ENCODE measurements at regions not wholly inside any gene's neighbourhood (a gene's known extent, or its start where the extent isn't known, plus 50 kb on each side); places are given as distances from the start of the nearest gene placed in this dataset.
"Not testable (repeated sequence)": the region's sequence is repeated elsewhere in the genome, so short reads cannot be mapped to it uniquely, and the experiment has no call there.

DNA sequence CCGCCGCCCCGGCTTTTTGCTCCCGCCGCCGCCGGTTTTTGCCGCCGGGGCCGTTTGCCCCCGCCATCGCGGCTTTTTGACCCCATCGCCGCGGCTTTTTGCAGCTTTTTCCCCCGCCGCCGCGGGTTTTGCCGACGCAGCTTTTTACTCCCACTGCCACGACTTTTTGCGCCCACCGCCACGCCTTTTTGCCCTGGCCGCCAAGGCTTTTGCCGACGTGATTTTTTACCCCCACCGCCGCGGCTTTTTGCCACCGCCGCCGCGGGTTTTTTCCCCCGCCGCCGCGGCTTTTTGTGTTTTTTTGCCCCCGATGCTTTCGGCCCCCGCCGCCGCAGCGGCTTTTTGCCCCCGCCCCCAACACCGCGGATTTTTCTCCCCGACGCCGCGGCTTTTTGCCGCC lies 5001.9 kb upstream of the OR11H1 start:
- not testable (repeated sequence) for H3K27me3 ChIP-seq (ENCODE audit: insufficient read depth, low read length, poor library complexity); H4K20me1 ChIP-seq (ENCODE audit: insufficient read depth, low read length); H3K4me1 ChIP-seq (ENCODE audit: insufficient read depth, low read length); DNase-seq; H3K27ac ChIP-seq (ENCODE audit: low read length); H3K9ac ChIP-seq (ENCODE audit: low read depth, low read length); H3K79me2 ChIP-seq (ENCODE audit: insufficient read depth, low read length); H3K4me3 ChIP-seq (ENCODE audit: low read depth in 1 of 2, low read length in 2 of 2); H3K36me3 ChIP-seq (ENCODE audit: insufficient read depth, low read length); H3K4me2 ChIP-seq (ENCODE audit: insufficient read depth, low read length); ATAC-seq (ENCODE audit: insufficient read depth, low read depth); H2AFZ ChIP-seq (ENCODE audit: low read depth, low read length); H3K9me3 ChIP-seq (ENCODE audit: insufficient read depth, low read length, severe bottlenecking)

DNA sequence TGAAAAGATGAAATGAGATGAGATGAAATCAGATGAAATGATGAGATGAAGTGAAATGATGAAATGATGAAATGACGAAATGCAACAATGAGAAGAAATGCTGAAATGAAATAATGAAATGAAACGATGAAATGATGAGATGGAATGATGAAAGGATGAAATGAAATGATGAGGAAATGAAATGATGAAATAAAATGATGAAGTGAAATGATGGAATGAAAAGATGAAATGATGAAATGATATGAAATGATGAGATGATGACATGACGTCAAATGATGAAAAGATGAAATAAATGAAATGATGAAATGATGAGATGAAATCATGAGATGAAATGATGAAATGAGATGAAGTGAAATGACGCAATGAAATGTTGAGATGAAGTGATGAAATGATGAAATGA lies 4996.9 kb upstream of the OR11H1 start:
- H2AFZ ChIP-seq (ENCODE audit: low read depth, low read length); H3K27ac ChIP-seq (ENCODE audit: low read length); H3K4me1 ChIP-seq (ENCODE audit: insufficient read depth, low read length); H3K9me3 ChIP-seq (ENCODE audit: insufficient read depth, low read length, severe bottlenecking); H3K27me3 ChIP-seq (ENCODE audit: insufficient read depth, low read length, poor library complexity); H3K9ac ChIP-seq (ENCODE audit: low read depth, low read length); H4K20me1 ChIP-seq (ENCODE audit: insufficient read depth, low read length); H3K4me2 ChIP-seq (ENCODE audit: insufficient read depth, low read length); DNase-seq; H3K79me2 ChIP-seq (ENCODE audit: insufficient read depth, low read length); H3K4me3 ChIP-seq (ENCODE audit: low read depth in 1 of 2, low read length in 2 of 2); ATAC-seq (ENCODE audit: insufficient read depth, low read depth); H3K36me3 ChIP-seq (ENCODE audit: insufficient read depth, low read length): not testable (repeated sequence)

DNA sequence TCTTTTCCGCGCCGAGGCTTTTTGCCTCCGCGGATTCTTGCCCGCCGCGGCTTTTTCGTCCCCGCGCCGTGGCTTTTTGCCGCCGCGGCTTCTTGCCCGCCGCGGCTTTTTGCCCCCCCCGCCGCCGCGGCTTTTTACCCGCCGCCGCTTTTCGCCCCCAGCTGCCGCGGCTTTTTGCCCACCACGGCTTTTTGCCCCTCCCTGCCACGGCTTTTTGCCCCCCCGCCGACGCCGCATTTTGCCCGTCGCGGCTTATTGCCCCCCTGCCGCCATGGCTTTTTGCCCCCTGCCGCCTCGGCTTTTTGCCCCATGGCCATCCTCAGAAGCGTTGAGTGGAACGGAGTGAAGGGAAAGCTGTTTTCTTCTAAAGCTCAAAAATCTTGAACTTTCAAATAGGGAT lies 4955.5 kb upstream of the OR11H1 start:
- H3K4me2 ChIP-seq (ENCODE audit: insufficient read depth, low read length); H3K36me3 ChIP-seq (ENCODE audit: insufficient read depth, low read length); H3K9me3 ChIP-seq (ENCODE audit: insufficient read depth, low read length, severe bottlenecking); DNase-seq; H3K79me2 ChIP-seq (ENCODE audit: insufficient read depth, low read length); H4K20me1 ChIP-seq (ENCODE audit: insufficient read depth, low read length); H3K4me3 ChIP-seq (ENCODE audit: low read depth in 1 of 2, low read length in 2 of 2); H3K9ac ChIP-seq (ENCODE audit: low read depth, low read length); ATAC-seq (ENCODE audit: insufficient read depth, low read depth); H3K27me3 ChIP-seq (ENCODE audit: insufficient read depth, low read length, poor library complexity); H3K4me1 ChIP-seq (ENCODE audit: insufficient read depth, low read length); H3K27ac ChIP-seq (ENCODE audit: low read length); H2AFZ ChIP-seq (ENCODE audit: low read depth, low read length): not testable (repeated sequence)

DNA sequence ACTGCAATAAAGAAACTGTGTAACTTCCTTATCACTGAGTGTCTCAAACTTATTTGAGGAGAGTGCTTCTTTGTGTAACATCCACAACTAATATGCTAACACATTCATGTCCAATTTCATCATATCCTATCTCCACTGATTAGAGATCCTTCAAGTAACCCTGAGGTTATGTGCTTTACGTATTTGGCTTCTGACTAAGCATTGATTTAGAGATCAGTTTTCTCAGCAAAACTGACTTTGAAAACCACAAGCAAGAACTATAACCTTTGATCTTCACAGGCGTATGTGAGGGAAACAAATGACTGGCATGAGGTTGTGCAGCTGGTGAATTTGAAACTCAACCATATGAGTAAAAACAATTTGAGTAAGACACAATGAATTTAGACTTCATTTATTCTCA lies 4926.9 kb upstream of the OR11H1 start:
- not testable (repeated sequence) for H3K27ac ChIP-seq (ENCODE audit: low read length); H3K79me2 ChIP-seq (ENCODE audit: insufficient read depth, low read length); H3K9me3 ChIP-seq (ENCODE audit: insufficient read depth, low read length, severe bottlenecking); H3K4me2 ChIP-seq (ENCODE audit: insufficient read depth, low read length); H3K36me3 ChIP-seq (ENCODE audit: insufficient read depth, low read length); H2AFZ ChIP-seq (ENCODE audit: low read depth, low read length); H3K4me3 ChIP-seq (ENCODE audit: low read depth in 1 of 2, low read length in 2 of 2); DNase-seq; H3K9ac ChIP-seq (ENCODE audit: low read depth, low read length); H4K20me1 ChIP-seq (ENCODE audit: insufficient read depth, low read length); H3K27me3 ChIP-seq (ENCODE audit: insufficient read depth, low read length, poor library complexity); H3K4me1 ChIP-seq (ENCODE audit: insufficient read depth, low read length)
- peak; percentile 69 for ATAC-seq (ENCODE audit: insufficient read depth, low read depth)

DNA sequence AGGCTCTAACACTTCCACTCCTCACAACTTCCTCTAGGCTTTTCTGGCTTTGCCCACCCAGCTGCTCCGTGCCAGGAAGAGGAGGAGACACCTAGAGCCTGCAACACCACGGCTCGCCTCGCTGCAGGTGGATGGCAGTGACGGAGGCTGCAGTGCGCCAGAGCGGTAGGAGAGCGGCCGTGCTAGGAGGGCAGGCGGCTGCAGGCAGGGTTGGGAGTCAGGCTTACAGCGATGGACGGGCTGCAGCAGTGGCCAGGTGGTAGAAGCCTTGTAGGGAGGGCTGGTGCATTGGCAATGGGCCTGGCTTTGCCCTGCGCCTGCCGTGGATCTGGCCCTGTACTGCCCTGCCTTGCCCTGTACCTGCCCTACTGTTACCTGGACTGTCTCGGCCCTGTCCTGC lies 4896.0 kb upstream of the OR11H1 start:
- not testable (repeated sequence) for H3K4me1 ChIP-seq (ENCODE audit: insufficient read depth, low read length); H3K4me3 ChIP-seq (ENCODE audit: low read depth in 1 of 2, low read length in 2 of 2); H3K9me3 ChIP-seq (ENCODE audit: insufficient read depth, low read length, severe bottlenecking); ATAC-seq (ENCODE audit: insufficient read depth, low read depth); H3K36me3 ChIP-seq (ENCODE audit: insufficient read depth, low read length); DNase-seq; H3K9ac ChIP-seq (ENCODE audit: low read depth, low read length); H4K20me1 ChIP-seq (ENCODE audit: insufficient read depth, low read length); H3K4me2 ChIP-seq (ENCODE audit: insufficient read depth, low read length); H3K27me3 ChIP-seq (ENCODE audit: insufficient read depth, low read length, poor library complexity); H3K27ac ChIP-seq (ENCODE audit: low read length); H2AFZ ChIP-seq (ENCODE audit: low read depth, low read length); H3K79me2 ChIP-seq (ENCODE audit: insufficient read depth, low read length)

DNA sequence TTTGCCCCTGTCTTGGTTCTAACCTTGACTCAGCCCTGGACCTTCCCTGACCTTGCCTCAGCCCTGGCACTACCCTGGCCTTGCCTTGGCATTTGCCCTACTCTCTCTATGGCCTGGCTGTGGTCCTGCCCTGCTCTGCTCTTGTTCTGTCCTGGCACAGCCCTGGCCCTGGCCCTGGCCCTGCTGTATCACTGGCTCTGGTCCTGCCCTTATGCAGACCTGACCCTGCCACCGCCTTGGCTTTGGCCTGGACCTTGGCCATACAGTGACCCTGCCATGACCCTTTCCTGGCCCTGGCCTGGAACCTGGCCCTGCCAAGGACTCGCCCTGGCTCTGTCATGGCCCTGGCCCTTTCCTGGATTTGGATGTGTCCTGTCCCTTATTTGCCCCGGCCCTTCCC lies 4892.7 kb upstream of the OR11H1 start:
- H3K27ac ChIP-seq (ENCODE audit: low read length); H3K9me3 ChIP-seq (ENCODE audit: insufficient read depth, low read length, severe bottlenecking); H3K36me3 ChIP-seq (ENCODE audit: insufficient read depth, low read length); H3K27me3 ChIP-seq (ENCODE audit: insufficient read depth, low read length, poor library complexity); H3K9ac ChIP-seq (ENCODE audit: low read depth, low read length); ATAC-seq (ENCODE audit: insufficient read depth, low read depth); H3K4me2 ChIP-seq (ENCODE audit: insufficient read depth, low read length); H4K20me1 ChIP-seq (ENCODE audit: insufficient read depth, low read length); H3K4me1 ChIP-seq (ENCODE audit: insufficient read depth, low read length); H3K4me3 ChIP-seq (ENCODE audit: low read depth in 1 of 2, low read length in 2 of 2); H3K79me2 ChIP-seq (ENCODE audit: insufficient read depth, low read length); DNase-seq; H2AFZ ChIP-seq (ENCODE audit: low read depth, low read length): not testable (repeated sequence)

DNA sequence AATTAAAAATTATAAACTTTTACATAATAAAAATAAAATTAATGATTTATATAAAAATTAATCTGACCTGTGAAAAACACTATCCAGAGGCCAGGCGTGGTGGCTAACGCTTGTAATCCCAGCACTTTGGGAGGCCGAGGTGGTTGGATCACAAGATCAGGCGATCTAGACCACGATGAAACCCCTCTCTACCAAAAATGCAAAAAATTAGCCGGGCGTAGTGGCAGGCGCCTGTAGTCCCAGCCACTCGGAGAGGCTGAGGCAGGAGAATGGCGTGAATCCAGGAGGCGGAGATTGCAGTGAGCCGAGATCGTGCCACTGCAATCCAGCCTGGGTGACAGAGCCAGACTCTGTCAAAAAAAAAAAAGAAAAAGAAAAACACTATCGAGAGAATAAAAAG lies 4865.2 kb upstream of the OR11H1 start:
- not testable (repeated sequence) for H3K9ac ChIP-seq (ENCODE audit: low read depth, low read length); H3K27me3 ChIP-seq (ENCODE audit: insufficient read depth, low read length, poor library complexity); H3K4me1 ChIP-seq (ENCODE audit: insufficient read depth, low read length); H3K27ac ChIP-seq (ENCODE audit: low read length); ATAC-seq (ENCODE audit: insufficient read depth, low read depth); H3K79me2 ChIP-seq (ENCODE audit: insufficient read depth, low read length); H3K9me3 ChIP-seq (ENCODE audit: insufficient read depth, low read length, severe bottlenecking); H4K20me1 ChIP-seq (ENCODE audit: insufficient read depth, low read length); H3K36me3 ChIP-seq (ENCODE audit: insufficient read depth, low read length); DNase-seq; H3K4me3 ChIP-seq (ENCODE audit: low read depth in 1 of 2, low read length in 2 of 2); H2AFZ ChIP-seq (ENCODE audit: low read depth, low read length); H3K4me2 ChIP-seq (ENCODE audit: insufficient read depth, low read length)

Measured in DND-41 (cell line).